Activated CD4-positive, alpha-beta T cell treated with anti-CD3 and anti-CD28 coated beads, Interleukin-2, amount 50 U/mL, for 4 hours (primary cell): ENCODE measurements at regions not wholly inside any gene's neighbourhood (a gene's known extent, or its start where the extent isn't known, plus 50 kb on each side); places are given as distances from the start of the nearest gene placed in this dataset.

Experiments
- DNase-seq, 2 experiments: peaks; one replicate each; pipeline ENCODE4 v3.0.0-alpha.2; 2020

DNA sequence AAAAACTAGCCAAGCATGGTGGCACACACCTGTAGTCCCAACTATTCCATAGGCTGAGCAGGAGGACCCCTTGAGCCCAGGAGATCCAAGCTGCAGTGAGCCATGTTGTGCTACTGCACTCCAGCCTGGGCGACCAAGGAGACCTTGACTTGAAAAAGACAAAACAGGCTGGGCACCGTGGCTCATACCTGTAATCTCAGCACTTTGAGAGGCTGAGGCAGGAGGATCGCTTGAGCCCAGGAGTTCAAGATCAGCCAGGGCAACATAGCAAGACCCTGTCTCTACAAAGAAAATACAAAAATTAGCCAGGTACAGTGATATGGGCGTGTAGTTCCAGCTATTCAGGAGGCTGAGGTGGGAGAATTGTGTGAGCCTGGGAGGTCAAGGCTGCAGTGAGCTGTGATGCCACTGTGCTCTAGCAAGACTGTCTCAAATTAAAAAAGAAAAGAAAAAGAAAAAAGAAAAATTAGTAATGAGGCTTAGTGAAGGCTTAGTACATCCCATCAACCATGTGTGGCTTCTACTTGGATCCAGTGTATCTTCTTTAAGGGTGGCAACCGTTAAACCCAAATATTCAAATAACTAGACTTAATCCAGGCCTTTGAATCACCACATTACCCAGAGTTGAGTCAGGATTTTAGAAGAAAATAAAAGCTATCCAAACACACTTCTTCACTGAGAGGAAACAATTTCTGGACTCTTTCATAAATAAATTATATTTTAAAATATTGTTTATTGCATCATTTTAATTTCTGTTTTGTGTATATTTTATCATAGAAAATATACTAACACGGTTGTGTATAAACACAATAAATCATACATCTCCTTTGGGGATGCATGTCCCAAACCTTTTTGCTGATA lies 74.3 kb upstream of the RAB4A start:
- DNase-seq, result no peak

DNA sequence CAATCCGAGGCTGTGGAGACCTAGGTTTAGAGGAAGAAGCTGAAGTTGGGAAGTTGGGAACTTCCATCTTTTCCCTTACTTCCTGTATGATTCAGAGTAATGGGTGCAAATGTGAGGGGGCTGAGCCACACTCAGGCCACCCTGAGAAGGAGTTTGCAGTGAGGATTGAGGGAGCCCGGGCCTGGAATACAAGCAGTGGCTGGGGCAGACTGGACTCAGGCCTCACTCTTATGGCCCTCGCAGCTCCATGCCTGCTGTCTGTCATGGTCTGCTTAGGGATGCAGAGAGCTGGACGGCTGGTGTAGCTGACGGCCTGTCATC lies 73.7 kb upstream of the RAB4A start:
- no peak for DNase-seq

DNA sequence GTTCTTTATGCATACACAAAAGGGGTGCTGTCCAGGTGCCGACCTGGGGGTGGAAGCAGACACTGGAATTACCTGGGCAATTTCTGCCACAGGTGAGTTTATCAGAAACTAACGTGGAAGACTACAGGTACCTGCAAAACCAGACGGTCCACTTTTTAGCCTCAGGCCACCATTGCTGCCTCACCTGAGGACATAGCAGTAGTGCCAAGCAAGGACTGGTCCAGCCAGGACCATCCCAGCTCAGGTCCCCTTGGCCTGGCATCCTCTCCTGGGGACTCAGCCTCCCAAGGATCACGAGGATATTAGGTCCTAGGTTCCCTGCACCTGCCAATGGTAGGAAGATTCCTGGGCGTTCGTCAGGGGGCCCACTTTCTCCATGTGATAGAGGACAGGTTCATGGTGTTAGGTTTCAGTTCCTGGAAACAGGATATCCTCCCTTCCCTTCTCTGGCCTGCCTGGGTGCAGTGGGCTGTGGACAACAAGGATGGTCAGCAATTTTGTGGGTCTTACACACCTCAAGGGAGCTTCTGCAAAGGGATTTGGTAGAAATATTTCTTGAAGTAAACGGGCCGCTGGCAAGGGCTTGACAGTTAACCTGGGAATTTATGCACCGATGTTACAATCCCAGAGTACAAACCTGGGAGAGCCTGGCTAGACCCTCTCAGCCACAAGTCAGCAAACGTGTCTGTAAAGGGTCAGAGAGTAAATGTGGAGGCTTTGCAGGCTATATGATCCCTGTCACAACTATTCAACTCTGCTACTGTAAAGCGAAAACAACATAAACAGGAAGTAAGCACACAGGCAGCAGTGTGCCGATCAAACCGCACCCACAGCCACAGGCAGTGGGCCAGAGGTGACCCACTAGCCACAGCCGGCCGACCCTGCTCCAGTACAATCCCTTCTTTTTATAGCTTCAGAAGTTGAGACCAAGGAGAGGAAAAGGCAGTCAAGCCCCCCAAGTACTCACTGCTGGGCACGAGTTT lies 71.4 kb upstream of the RAB4A start:
- no peak for DNase-seq

DNA sequence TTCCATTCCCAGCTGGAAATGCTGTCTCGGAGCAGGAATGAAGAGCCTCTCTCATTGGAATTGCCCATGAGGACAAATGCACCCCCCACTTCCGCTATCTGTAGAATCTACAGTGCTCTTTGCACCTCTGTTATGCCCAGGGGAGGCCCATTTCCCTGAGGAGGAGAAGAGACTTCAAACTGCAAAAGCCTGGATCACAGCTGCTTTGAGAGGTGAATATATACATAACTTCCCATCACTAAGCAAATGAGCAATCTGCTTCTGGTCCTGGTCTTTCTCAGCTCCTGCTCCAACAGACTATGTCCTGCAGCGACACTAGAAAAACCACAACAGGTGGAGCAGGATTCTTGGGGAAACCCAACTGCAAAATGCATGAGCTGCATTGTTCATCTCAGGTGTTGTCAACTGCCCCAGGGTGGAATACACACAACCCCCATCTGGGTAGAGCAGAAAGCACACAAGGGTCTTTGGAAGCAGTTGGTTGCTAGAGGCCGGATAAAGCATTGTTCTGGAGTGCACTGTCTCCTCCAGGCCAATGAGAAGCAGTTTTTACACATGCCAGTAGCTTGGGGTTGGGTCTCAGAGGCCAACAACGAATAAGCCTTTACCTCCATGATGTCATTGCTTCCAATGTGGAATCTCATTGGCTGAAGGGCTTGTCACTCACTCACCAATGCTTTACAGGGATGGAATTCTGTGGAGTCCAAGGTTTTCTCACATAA lies 67.7 kb upstream of the RAB4A start:
- DNase-seq, result no peak

DNA sequence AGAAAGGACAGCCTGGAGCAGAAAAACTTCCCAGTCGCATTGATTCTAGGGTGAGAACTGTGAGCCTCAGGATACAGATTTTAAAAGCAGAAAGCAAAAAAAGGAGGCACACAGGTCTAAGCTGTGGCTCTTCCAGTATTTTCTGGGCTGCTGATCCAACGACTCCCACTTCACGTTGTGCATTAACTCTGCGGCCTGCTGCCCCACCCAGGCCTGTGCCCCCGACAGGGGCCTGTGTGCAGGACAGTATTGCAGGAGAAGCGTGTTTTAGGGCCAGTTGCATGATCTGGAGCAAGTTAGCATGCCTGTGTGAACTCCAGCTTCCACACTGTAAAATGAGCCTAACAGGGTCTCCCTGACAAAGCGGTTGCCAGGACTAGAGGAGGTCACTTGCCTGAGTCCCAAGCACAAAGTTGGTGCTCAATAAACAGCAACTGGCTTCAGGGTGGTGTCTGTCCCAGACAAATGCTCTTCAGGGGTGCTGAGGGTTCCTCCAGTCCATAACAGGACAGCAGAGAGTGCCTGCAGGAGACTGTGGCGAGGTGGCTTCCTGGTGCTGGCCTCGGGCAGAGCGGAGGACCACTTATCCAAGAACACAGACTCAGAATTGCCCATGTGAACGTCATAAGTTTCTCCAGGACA lies 66.8 kb upstream of the RAB4A start:
- no peak for DNase-seq

DNA sequence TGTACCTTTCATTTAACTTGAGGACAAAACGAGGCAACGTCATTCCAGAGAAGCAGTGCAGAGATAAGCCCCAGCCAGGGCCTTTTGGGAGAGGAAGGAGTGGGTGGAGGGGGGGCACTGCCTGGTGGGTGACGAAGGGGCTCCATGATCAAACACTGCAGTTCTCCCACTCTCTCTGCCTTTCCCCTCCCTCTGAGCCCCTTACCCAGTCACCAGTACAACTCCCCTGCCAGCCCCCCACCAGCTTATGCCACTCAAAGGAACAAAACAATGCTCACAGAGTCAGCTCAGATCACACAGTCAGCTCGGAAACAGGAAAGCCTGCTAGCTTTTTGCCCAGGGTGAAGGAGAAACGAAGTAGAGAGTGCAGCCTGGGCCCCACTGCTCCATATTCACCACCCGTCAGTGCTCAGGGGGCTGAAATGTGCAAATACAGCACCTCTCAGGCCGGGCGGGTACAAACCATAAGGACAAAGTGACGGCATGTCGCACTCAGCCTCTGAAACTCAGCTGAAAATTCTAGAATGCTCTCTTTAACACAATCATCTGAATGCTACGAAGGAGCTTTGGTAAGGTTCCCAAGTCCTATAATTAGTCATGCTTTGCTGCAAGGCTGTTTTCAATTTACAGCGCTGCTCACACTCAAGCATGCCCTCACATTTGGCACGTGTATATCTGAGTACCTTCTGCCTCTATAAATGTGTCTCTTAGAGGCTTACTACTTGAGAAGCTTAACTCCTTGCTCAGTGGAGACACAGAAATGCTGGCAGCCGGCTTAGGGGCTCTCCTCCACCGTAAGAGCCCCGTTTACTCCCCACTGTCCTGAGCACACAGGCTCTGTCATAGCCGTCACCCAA lies 65.8 kb upstream of the RAB4A start:
- DNase-seq, result no peak

DNA sequence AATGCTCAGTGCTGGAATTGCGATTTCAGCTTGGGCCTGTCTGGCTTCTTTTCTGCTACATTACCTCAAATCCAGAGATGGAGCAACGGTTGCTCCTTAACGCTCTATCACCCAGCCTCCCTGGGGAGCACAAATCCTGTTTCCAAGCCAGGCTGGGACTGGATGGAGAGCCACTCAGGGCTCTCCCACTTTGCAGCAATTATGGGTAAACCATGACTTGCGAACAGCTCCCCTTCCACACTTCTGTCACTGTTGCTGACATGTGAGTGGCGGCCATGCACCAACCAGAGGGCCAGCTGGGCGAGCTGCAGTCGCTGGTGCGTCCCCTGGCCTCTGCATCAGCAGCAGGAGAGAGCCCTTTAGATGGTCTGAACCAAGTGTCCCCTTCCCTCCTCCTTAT lies 65.1 kb upstream of the RAB4A start:
- DNase-seq, result no peak

DNA sequence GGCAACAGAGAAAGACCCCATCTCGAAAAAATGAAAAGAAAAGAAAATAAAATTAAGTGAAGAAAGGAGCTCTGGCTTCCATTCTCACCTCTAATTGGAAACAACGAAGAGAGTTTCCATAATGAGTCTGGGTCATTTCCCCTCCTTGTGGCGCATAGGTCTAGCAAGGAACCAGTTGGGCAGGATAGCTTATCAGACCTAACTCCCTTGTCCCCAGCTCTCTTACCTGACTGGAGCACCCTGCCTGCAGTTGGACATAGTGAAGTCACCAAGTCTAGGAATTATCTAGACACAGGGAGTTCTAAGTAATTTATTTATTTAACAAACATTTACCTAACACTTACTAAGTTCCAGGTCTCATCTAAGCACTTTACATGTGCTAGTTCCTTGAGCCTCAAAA lies 63.0 kb upstream of the RAB4A start:
- DNase-seq, result no peak

DNA sequence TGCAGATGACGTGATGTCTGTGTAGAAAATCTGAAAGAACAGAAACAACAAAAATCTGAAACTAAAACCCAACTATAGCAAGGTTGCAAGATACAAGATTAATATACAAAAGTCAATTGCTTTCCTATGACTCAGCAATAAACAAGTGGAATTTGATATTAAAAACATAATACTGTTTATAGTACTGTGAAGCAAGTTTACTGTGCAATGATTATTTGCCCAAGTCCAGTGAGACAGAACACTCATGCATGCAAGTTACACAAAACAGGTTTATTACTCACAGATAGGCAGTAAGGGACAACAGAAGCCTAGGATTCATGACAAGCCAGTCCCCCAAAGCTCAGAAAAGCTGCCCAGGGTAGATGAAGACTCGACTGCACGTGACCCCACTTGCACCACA lies 62.4 kb upstream of the RAB4A start:
- DNase-seq, result no peak

DNA sequence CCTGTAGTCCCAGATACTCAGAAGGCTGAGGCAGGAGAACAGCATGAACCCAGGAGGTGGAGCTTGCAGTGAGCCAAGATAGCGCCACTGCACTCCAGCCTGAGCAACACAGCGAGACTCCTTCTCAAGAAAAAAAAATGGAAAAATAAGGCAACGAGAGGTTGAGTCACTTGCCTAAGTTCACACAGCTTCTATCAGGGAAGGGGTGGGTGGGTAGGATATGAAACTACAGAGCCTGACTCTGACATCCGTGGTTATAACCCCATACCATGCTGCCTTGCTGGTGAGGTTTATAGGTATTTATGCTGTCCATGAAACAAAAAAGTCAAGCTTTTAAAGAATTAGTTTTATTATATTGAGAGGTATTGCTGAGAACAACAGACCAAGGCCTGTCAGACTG lies 61.5 kb upstream of the RAB4A start:
- no peak for DNase-seq

DNA sequence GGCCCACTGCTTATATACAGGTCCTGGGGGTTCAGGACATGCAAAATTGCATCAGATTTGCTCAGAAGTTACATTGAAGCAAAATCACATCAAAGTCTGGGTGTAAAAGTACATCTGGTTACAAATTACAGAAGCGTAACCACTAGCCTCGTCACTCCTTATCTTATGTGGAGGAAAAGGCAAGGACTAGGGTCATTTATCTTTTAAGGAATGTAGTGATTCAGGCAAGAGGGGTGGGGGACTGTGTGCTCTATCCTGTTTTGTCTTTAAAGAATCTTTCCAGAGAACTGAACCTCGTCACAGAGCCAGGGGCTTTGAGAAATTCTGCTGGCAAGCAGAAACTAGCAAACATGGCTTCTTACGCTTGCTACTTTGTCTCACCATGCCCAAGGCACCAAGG lies 61.1 kb upstream of the RAB4A start:
- no peak for DNase-seq

DNA sequence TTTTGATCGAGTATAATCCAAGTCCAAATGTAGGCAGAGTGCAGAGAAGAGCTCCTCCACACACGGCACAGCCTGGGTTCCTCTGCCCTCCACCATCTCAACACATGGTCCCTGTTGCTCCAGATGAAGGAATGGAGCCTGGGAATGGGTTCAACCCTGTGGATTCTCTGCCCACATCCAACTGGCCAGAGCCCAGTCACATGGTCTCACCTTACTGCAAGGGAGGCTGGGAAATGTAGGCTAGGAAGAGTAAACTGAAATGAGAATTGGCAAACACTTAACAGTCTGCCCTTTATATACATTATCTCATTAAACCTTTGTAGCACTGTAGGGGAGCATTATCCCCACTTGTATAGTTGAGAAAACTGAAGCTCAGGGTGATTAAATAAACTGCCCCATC lies 60.1 kb upstream of the RAB4A start:
- no peak for DNase-seq

DNA sequence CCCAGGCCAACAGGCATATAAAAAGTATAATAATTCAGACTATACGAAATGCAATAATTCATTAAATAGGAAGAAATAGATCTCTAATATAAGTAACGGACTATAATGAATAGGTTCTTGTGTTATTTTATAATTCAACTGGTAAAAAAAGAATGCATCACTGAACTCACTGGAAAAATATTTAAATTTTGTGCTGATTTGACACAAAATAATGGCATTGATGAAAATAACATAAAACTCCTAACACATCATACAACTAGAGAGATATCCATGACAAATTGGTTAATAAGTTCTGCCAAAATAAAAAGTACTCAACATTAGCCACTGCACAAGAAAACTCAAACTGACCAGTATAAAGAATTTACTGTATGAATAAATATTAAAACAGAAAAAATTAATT lies 57.1 kb upstream of the RAB4A start:
- no peak for DNase-seq

DNA sequence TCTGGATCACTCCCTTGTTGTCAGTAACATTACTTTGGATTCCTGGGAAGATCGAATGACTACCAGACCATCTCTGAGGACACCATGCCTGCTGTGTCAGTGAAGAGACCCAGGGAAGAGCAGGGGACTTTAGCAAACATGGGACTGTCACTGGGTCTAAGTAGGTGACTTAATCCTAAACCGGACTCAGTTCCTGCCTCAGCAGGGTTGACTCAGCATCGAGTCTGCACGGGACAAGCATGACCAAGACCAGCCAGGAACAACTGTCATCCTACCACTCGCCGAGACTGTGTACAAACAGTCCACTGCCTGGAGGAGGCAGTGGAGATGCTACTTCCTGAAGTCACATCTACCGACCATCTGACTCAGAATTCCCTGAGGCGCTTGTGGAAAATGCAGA lies 53.2 kb upstream of the RAB4A start:
- DNase-seq, result no peak

DNA sequence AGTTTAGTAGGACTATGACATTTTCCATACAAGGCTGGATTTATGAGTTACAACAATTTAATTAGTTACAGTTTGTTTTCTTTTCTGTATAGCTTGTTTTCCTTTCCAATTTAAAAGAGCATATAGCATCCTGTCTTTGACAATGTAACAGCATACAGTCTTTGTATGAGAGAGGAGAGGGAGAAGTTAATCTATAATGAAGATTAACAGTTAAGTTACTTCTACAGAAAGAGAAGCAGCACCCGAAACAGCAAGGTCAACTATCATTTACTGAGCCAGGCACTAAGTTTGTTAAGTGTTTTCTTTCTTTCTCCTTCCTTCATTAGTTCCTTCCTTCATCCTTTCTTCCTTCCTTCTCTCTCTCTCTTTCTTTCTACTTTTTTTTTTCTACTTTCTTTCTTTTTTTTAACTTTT lies 52.3 kb upstream of the RAB4A start:
- DNase-seq, result no peak

DNA sequence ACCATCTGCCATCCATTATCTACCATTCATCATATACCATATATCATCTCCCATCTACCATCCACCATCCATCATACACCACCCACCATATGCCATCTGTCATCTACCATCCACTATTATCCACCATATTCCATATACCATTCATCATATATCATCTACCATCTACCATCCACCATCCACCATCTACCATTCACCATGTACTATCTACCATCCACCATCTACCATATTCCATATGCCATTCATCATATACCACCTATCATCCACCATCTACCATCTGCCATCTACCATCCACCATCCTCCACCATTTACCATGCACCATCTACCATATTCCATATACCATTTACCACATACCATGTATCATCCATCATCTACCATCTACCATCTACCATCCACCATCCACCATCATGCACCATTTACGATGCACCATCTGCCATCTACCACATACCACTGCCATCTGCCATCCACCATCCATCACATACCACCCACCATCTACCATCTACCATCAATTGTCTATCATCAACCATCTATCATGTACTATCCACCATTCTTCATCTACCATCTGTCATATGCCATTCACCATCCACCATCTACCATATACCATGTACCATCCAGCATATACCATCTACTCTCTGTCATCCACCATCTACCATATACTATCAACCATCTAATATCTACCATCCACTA lies 50.6 kb upstream of the RAB4A start:
- DNase-seq, result no peak

DNA sequence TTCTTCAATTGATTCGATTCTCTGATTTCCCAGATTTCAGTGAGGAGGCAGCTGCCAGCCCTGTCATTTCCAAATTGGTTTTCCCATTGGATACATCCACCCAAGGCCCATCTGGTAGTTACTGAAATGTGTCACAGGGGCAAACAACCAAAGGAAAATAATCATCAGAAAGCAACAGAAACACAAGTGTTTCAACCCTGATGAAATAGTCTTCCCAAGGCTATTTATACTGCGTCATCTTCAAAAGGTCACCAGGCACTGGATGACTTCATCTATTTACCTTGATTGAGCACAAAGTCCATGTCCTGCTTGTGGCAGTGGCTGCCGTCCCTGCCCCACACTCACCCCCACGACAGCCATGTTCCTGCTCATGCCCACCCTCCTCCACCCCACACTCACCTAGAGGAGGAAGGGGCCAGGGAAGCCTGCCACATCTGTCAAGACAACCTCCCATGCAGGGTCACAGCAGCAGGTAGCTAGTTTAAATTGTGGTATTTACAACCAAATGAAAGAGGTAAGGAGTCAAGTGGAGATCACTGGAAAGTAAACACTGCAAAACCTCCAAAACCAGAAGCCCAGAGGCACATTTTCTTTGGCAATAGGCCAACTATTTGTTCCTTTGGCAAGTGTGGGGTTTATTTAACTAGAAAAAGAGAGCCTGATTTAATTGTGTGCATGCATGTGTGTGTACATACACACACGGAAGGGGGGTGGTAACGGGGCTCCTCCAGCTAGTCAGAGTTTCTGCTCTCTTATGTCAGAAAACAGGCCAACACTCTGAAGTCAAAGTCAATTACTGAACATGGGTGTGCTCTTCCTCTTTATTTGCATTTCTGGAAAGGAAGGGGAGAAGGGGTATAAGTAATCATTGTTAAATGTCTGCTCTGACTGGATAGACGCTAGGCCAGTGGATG lies 49.5 kb upstream of the RAB4A start:
- no peak for DNase-seq
